Ramos (cell line): ENCODE measurements at regions not wholly inside any gene's neighbourhood (a gene's known extent, or its start where the extent isn't known, plus 50 kb on each side); places are given as distances from the start of the nearest gene placed in this dataset.

Source experiments
- in situ Hi-C: fragments of 300-500 bp; cut with MboI; formaldehyde crosslinking; loops from one replicate; pipeline ENCODE4 v1.14.3; 2022; ENCODE audit warnings: low sequenced_read_pairs; ENCODE audit not compliant: unreplicated experiment

DNA sequence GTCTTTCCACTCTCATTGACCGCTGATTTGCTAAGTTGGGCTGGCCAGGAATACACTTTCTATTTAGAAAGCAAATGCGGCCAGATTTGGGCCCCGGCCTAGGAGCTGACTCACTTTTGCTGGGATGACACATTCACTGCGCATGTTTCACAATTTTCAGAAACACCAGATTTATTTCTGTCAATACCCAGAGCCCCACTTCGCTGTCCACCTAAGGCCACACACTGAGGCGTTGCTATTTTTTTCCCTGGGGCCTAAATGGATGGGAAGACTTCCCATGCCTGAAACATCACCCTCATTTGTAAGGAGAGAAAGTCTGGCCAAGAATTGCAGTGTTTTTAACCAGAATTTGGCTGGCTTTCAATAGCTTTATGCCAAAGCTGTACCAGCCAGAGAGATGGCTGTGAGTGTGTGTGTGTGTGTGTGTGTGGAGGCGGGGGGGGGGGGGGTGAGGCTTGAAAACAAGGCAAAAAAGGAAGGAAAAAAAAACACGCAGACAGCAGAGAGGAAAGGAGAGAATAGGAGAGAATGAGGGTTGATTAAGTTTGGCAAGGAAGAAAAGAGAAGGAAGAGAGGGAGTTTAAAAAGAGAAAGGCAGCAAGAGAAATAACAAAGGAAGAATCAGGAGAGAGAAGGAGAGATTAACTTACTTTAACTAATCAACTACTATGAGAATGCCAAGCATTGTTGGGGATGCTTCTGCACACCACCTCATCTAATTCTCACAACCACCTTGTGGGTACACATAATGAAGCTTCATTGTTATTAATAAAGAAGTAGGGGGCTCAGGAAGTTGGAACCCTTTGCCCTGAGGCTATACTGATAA is 261.4 kb upstream of the KLF4 start:
- in situ Hi-C loops = no loop called here

GRCh38 chr9:107749787-107750444 is 260.3 kb upstream of the KLF4 start:
- in situ Hi-C loops = no loop called here

DNA sequence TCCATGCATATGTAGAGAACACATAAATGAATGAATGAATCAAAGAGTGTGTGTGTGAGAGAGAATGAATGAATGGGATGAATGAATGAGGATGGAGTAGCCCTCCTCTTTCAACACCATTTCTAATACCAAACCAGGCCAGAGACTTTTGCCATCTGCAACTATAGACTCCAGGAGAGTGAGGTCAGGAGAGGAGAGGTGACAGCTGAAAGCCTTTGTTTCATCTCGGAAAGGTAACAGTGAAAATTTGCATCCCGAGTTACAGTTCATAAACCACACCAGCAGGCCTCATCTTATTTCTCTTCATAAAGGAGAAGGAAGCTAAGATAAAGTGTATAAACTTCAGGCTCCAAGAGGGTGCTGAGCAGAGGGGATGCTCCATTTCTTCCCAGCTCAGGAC is 255.3 kb upstream of the KLF4 start:
- in situ Hi-C loops = no loop called here

GRCh38 chr9:107742531-107743309 is 253.2 kb upstream of the KLF4 start:
- in situ Hi-C loops = no loop called here

DNA sequence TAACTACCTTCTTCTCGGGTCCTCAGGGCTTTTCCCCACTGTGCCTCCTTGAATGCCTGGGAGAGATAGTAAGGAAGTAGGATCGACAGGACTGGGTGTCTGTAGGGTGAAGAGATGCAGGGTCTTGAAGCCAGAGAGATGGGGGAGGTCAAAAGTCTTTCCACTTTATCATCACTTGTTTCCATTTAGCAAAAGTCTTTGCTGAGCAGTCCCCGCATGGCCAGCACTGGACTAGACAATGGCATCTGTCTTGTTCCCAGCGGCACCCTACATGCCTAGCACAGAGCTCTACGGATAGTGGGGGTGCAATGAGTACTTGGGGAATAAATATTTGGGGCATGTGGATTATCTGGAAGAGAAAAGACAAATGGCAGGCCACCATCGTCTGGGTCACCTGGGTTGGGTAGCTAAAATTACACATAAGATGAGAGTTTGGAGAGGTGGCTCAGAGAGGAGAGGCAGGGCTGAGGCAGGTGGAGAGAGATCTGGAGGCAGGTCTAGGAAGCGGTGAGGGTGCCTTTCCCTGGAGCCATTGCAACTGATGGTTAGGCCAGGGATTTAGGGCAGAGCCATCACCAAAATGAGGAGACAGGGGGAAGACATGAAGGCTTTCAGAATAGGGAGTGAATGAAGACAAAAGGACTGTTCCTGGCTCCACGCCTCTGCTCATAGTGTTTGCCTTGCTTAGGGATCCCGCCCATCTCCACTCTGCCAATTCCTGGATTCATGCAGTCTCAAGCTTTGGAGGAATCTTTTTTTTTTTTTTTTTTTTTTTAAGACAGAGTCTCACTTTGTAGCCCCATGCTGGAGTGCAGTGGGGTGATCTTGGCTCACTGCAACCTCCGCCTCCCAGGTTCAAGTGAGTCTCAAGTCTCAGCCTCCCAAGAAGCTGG is 250.8 kb upstream of the KLF4 start:
- in situ Hi-C loops = no loop called here

DNA sequence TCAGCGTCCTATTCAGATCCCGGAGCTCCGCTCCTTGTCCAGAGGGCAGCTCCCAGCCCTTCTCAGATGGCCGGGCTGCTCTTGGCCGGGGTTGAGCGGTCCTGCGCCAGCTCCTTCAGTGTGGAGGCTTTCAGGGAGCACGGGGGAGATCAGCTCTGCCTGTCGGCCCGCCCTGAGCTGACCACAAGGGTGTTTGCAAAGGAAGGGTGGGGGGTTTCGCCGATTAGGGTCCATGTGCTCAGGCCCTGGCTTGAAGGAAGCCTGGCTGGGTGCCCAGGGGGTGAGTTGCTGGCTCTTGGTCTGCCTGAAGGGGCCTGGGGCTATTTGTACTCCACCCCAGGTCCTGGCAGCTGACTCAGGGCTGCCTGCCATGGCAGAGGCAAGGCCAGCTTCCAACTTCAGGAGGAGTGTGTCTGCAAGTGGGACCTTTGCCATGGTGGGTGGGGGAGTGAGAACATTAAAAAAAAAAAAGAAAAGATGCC is 250.1 kb upstream of the KLF4 start:
- in situ Hi-C loops = no loop called here

DNA sequence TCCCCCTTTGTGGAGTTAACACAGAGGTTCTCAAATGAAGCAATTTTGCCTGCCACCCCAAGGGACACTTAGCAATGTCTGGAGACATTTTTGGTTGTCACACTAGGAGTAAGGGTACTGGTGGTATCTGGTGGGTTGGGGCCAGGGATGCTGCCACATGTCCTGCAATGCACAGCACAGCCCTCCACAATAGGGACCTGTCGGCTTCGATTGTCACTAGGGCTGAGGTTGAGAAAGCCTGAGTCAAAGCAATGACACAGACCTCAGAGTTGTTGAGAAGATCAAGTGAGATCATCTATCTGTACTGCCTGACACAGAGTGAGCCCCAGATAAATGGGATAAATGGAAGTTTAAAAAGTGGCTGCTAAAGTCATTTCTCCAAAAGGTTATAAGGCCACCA is 249.2 kb upstream of the KLF4 start:
- in situ Hi-C loops = no loop called here

DNA sequence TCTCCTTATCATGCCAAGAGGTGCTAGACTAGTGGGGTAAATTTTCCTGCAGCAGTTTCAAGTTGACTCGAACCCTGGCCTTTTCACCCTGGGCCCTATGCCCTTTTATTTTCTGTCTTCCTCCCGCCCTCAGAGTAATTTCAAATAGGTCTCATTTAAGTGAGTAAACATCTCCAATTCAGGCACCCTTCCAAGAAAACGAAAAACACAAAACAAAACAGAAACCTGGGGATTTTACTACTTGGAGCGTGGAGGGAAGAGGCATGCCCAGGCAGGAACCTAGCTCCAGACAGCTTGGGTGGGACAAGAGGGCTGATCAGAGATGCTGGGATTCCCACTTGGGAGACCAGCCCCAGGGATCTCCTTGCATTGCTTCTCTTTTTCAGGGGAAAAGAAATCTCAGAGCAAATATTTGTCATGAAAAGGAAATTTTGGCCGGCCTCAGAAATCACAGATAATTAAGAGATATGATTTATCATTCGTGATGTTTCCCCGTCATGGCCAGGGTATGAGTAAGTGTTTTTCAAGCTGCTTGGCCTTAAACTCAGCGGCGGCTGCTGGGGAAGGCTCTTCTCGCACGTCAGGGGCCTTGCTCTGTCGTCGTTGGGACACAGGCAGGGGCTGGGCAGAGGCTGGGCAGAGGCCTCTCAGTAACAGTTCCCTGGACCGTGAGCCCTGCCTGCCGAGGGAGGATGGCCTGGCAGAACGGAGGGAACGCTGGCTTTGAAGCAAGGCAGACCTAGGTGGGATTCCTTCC is 248.6 kb upstream of the KLF4 start:
- in situ Hi-C loops = no loop called here

DNA sequence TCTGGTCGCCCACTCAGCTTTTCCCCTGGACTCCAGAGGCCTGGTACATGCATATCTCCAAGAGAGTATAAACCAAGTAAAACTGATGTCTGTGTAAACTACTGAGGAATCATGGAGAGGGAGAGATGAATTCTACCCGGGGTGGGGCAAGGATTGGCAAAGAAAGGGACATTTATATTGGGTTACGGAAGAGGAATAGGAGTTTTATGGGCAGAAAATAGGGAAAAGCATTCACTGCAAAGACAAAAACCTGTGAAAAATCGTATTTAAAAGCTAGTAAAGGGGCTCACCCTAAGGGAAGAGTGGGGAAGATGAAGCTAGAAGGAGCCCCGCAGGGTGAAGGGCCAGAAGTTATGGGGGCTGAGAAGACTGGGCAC is 248.0 kb upstream of the KLF4 start:
- in situ Hi-C loops = no loop called here

DNA sequence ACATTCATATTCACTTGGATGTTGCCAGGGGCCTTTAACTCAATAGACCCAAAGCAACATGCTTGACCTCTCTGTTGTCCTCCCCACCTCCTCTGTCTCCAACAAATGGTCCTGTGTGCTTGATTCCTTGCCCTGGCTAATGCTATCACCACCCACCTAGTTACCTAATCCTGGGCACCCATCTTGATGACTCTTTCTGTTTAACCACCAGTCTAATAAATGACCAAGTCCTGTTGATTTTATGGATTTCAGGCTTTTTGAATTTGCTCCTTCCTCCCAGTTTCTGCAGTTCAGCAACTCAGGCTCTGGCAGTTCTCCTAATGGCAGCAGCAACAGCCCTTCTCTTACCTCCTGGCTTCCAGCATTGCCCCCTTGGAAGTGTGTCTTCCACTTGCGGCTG is 246.3 kb upstream of the KLF4 start:
- in situ Hi-C loops = no loop called here

DNA sequence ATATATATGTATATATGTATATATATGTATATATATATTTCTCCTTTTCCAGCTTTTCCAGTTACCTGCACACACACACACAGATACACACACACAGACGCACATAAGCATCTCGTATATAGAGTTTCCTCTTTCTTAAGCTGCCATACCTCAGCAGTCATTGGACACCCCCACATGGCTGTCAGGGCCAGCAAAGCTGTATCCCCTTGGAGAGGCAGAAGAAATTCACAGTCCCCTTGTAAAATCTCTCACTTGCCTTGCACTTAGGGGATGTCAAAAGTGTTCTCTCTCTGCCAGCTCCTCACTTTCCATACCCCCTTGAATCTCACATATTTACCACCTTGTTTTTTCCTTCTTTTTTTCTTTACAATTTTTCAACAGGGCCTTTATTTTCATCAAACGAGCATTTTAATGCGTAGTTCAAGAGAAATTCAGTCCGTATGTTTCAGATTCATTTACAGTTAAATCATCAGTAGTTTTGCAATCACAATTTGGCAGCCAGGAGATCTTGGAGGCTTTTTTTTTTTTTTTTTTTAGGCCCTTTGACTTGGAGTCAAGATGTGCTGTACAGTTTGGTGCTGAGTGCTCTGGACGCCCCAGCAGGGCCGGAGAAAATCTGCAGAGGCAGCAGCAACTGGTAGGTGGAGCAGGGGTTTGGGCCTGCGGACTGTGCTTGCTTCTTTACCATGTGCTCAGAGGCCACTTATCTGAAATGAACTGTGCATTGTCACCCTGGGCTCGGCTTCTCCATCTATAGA is 244.9 kb upstream of the KLF4 start:
- in situ Hi-C loops = no loop called here

GRCh38 chr9:107733523-107733894 is 243.9 kb upstream of the KLF4 start:
- in situ Hi-C loops = no loop called here

- in situ Hi-C loops = no loop called here
Measured at GRCh38 chr9:107732781-107733522, 243.4 kb upstream of the KLF4 start.

GRCh38 chr9:107731115-107731762 is 241.7 kb upstream of the KLF4 start:
- in situ Hi-C loops = no loop called here

DNA sequence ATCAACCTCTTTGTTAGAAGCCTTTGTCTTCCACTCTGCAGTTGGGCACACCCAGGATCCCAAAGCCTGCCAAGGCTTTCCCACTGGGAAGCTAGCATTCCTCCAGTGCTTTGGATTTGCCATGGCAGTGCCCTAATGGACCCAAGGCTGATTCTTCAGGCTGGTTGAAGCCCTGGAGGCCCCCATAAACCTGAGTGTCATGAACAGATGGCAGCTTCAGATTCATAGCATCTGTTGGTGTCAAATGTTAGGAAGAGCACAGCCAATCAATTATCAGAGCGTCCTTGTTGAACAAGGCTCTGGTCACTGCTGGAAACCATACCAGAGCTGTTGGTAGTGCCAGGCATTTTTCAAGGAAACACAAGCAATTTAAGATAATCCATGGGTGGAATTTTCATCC is 241.1 kb upstream of the KLF4 start:
- in situ Hi-C loops = no loop called here

DNA sequence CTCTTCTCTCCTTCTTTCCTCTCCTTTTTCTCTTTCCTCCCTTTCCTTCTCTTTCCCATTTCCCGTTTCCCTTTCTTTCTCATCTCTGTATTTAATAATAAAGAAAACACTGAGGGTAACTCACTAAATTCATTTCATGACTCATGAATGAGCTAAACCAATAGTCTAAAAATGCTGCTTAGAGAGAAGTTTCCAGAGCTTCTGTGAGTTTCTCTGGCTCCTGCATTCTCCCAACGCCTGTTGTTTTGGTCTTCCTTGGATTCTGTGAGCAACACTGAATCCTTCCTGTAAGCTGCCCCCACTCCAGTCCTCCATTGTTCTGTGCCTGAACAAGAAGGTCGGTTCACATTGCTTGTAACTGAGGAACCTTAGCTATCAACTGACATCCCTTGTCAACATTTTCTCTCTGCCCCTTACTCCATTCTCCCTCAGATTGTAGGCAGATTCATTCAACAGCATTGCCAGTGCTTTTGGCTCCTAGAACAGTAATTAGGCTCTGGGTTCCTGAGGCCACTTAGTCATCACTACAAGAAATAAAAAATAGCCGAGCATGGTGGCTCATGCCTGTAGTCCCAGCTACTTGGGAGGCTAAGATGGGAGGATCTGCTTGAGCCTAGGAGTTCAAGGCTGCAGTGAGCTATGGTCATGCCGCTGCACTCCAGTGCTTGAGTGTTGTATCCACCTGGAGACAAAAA is 237.7 kb upstream of the KLF4 start:
- in situ Hi-C loops = no loop called here

DNA sequence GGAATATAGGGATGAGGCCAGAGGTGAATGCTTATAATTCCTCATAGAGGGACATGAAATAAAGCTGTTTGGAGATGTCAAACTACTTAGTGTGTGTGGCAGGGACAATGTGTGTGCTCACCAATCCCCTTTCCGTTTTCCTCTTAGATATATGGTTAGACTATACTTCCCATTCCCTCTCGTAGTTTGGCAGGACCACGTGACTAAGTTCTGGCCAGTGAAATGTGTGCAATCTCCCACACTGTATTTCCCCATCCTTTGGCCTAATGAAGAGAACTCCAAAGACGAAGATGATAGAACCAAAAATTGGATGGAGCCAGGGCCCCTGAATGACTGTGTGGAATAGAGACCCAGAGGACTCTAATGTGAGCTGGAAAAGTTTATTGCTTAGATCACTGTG is 233.4 kb upstream of the KLF4 start:
- in situ Hi-C loops = no loop called here
